Suprapubic skin (tissue), 4 donors: ENCODE measurements at regions not wholly inside any gene's neighbourhood (a gene's known extent, or its start where the extent isn't known, plus 50 kb on each side); places are given as distances from the start of the nearest gene placed in this dataset.

ENCODE experiments used
- DNase-seq, 2 donors: peaks; one replicate each; pipeline ENCODE4 v3.0.0-alpha.2; 2019; ENCODE audit warnings: low spot score in 2 of 2
- H3K27ac ChIP-seq: fragments of 200-600 bp; sonication (generic); one replicate; pipeline ENCODE4 v1.5.1; 2019
- H3K27me3 ChIP-seq: fragments of 200-600 bp; sonication (generic); one replicate; pipeline ENCODE4 v1.5.1; 2019
- H3K36me3 ChIP-seq: fragments of 200-600 bp; sonication (generic); one replicate; pipeline ENCODE4 v1.5.1; 2019
- H3K4me1 ChIP-seq: fragments of 200-600 bp; sonication (generic); one replicate; pipeline ENCODE4 v1.5.1; 2019
- H3K4me3 ChIP-seq: fragments of 200-600 bp; sonication (generic); one replicate; pipeline ENCODE4 v1.5.1; 2019; ENCODE audit warnings: mild to moderate bottlenecking
- H3K9me3 ChIP-seq: fragments of 200-600 bp; sonication (generic); one replicate; pipeline ENCODE4 v1.5.1; 2019
- CTCF ChIP-seq, 2 donors: fragments of 200-600 bp in 1 of 2; fragments of 450-650 bp in 1 of 2; sonication (generic) in 1 of 2; IDR thresholded peaks; one replicate each; pipeline ENCODE4 v1.5.1; 2016 to 2019; ENCODE audit warnings: antibody characterized with exemption in 2 of 2, mild to moderate bottlenecking in 1 of 2, moderate library complexity in 1 of 2
- EP300 ChIP-seq: sonication (generic); formaldehyde crosslinking; IDR thresholded peaks from one replicate; pipeline ENCODE4 v1.6.1; 2017; ENCODE audit warnings: antibody characterized with exemption
- POLR2A ChIP-seq, 2 donors: fragments of 450-650 bp; IDR thresholded peaks; one replicate each; pipeline ENCODE4 v1.6.1; 2017; ENCODE audit warnings: antibody characterized with exemption in 2 of 2, mild to moderate bottlenecking in 2 of 2, moderate library complexity in 2 of 2
- POLR2AphosphoS5 ChIP-seq, 3 donors: sonication (generic); formaldehyde crosslinking; IDR thresholded peaks; one replicate each; pipeline ENCODE4 v1.6.1; 2017; ENCODE audit warnings: antibody characterized with exemption in 3 of 3
- WGBS: methylation state at CpG from one replicate; pipeline ENCODE4 v1.1.5; 2018; 5-methylcytosine and 5-hydroxymethylcytosine counted together

DNA sequence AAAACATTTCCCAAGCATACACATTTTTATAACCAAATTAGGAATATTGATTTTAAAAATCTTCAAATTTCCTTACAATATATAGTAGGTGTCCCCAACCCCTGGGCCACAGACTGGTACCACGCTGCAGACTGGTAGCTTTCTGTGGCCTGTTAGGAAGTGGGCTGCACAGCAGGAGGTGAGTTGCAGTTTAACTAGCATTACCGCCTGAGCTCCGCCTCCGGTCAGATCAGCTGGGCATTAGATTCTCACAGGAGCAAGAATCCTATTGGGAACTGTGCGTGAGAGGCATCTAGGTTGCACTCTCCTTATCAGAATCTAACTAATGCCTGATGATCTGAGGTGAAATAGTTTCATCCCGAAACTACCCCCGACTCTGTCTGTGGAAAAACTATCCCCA, 62.1 kb downstream of the ZWINT start:
- 90% methylated on average over 7 of the region's 7 CpGs for whole genome bisulfite sequencing
- TF ChIP-seq CTCF (IDR thresholded peaks at IDR 0.05) (no peak), POLR2AphosphoS5 (IDR thresholded peaks at IDR 0.05) (no peak), POLR2A (IDR thresholded peaks at IDR 0.05) (no peak), EP300 (no peak)
- DNase-seq = no peak
- Histone ChIP-seq H3K9me3 (no peaks in the 10 kb centered on the region), H3K4me1 (no peaks in the 10 kb centered on the region), H3K36me3 (no peaks in the 10 kb centered on the region), H3K27ac (no peak overlapping the region), H3K27me3 (no peaks in the 10 kb centered on the region), H3K4me3 (no peak overlapping the region)

GRCh38 chr10:56296618-56297017, 64.4 kb downstream of the ZWINT start:
- H3K9me3 ChIP-seq = peaks cover 6% of the 10 kb centered on the region
- TF ChIP-seq POLR2AphosphoS5 (IDR thresholded peaks at IDR 0.05) (no peak), CTCF (IDR thresholded peaks at IDR 0.05) (no peak), POLR2A (IDR thresholded peaks at IDR 0.05) (no peak), EP300 (no peak)
- H3K4me3 ChIP-seq = no peak overlapping the region
- H3K27me3 ChIP-seq = no peaks in the 10 kb centered on the region
- H3K27ac ChIP-seq = no peak overlapping the region
- no peak for DNase-seq
- H3K36me3 ChIP-seq = no peaks in the 10 kb centered on the region
- 63% methylated on average over 1 of the region's 1 CpG for WGBS
- no peaks in the 10 kb centered on the region for H3K4me1 ChIP-seq

DNA sequence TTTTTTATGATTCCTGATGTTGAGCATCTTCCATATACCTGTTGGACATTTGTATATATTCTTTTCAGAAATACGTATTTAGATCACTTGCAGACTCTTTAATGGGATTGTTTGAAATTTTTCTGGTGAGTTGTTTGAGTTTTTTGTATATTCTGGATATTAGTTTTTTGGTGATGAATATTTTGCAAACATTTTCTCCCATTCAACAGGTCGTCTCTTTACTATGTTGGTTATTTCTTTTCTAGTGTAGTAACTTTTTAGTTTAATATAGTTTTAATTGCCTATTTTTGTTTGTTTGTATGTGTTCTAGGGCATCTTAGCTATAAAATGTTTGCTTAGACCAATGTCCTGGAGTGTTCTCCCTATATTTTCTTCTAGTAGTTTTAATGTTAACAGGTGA, 72.7 kb downstream of the ZWINT start:
- WGBS = 74% methylated on average over 2 of the region's 2 CpGs
- Histone ChIP-seq H3K27ac (no peak overlapping the region), H3K36me3 (no peaks in the 10 kb centered on the region), H3K4me1 (no peaks in the 10 kb centered on the region), H3K27me3 (no peaks in the 10 kb centered on the region), H3K9me3 (peaks cover 6% of the 10 kb centered on the region), H3K4me3 (no peak overlapping the region)
- DNase-seq = no peak
- TF ChIP-seq POLR2AphosphoS5 (IDR thresholded peaks at IDR 0.05) (no peak), EP300 (no peak), CTCF (IDR thresholded peaks at IDR 0.05) (no peak), POLR2A (IDR thresholded peaks at IDR 0.05) (no peak)

- DNase-seq = no peak
- no peak overlapping the region for H3K27ac ChIP-seq
- H3K27me3 ChIP-seq = no peaks in the 10 kb centered on the region
- no peak for TF ChIP-seq POLR2AphosphoS5 (IDR thresholded peaks at IDR 0.05)
- TF ChIP-seq POLR2A (IDR thresholded peaks at IDR 0.05) = no peak
- no peak for TF ChIP-seq EP300
- TF ChIP-seq CTCF (IDR thresholded peaks at IDR 0.05) = no peak
- no peaks in the 10 kb centered on the region for H3K36me3 ChIP-seq
- H3K4me1 ChIP-seq = no peaks in the 10 kb centered on the region
- H3K9me3 ChIP-seq = no peaks in the 10 kb centered on the region
- H3K4me3 ChIP-seq = no peak overlapping the region
These were observed 75.0 kb downstream of the ZWINT start for GRCh38 chr10:56286096-56286495.

DNA sequence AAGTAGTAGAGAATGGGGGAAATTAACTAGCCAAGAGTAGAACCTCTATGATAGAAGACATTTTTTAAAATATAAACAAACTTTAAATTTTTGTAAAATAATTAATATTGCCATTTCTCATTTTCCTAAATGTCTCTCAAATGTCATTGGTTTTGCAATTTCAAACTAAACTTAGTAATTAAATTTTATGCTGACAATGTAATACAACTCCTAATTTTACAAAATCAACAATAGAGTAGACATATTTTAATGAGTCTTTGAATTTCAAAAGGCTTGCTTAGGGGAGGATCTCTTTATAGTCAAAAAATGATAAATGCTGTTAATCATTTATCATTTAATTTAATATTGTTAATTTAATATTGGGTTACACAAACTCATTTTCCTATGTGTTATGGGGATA, 81.8 kb downstream of the ZWINT start:
- no peak for DNase-seq
- no peak overlapping the region for H3K27ac ChIP-seq
- TF ChIP-seq CTCF (IDR thresholded peaks at IDR 0.05) (no peak), EP300 (no peak), POLR2AphosphoS5 (IDR thresholded peaks at IDR 0.05) (no peak), POLR2A (IDR thresholded peaks at IDR 0.05) (no peak)

More for the DNA sequence above, 81.8 kb downstream of the ZWINT start:
- H3K36me3 ChIP-seq = no peaks in the 10 kb centered on the region
- no peaks in the 10 kb centered on the region for H3K27me3 ChIP-seq
- H3K9me3 ChIP-seq = no peaks in the 10 kb centered on the region
- no peaks in the 10 kb centered on the region for H3K4me1 ChIP-seq
- H3K4me3 ChIP-seq = no peak overlapping the region
